ENCODE measurements at regions not wholly inside any gene's neighbourhood (a gene's known extent, or its start where the extent isn't known, plus 50 kb on each side); places are given as distances from the start of the nearest gene placed in this dataset.

DNA sequence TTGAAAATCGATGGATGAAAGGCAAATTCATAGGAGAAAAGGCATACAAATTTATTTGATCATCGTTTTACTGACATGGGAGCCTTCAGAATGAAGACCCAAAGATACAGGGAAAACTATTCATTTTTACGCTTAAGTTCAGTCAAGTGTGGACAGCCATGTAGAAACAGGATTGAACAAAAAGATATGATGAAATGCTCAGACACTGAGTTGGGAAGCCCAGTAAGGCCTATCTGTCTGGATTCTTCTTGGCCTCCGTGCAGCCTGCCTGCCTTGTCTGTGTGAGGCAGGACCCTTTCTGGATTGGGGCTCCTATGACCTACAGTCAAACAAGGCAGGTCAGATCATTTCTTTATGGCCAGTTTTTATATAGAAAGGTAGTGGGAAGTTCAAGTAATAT, 203.8 kb upstream of the MYL2 start:
- TF ChIP-seq, protein P1, sequence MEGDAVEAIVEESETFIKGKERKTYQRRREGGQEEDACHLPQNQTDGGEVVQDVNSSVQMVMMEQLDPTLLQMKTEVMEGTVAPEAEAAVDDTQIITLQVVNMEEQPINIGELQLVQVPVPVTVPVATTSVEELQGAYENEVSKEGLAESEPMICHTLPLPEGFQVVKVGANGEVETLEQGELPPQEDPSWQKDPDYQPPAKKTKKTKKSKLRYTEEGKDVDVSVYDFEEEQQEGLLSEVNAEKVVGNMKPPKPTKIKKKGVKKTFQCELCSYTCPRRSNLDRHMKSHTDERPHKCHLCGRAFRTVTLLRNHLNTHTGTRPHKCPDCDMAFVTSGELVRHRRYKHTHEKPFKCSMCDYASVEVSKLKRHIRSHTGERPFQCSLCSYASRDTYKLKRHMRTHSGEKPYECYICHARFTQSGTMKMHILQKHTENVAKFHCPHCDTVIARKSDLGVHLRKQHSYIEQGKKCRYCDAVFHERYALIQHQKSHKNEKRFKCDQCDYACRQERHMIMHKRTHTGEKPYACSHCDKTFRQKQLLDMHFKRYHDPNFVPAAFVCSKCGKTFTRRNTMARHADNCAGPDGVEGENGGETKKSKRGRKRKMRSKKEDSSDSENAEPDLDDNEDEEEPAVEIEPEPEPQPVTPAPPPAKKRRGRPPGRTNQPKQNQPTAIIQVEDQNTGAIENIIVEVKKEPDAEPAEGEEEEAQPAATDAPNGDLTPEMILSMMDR (IDR thresholded peaks at IDR 0.05; ENCODE audit: low read length): no peak
- TF ChIP-seq EZH2 (optimal IDR thresholded peaks at IDR 0.05; ENCODE audit: low read depth, low read length) (no peak), EZH2phosphoT487 (IDR thresholded peaks at IDR 0.05; ENCODE audit: low read length) (no peak)

Measured in MM.1S (cell line).